B cell (primary cell): ENCODE measurements at regions not wholly inside any gene's neighbourhood (a gene's known extent, or its start where the extent isn't known, plus 50 kb on each side); places are given as distances from the start of the nearest gene placed in this dataset.

Source experiments
- CTCF ChIP-seq: fragments of 200-600 bp; IDR thresholded peaks from one replicate; pipeline ENCODE4 v1.8.0; 2022; ENCODE audit warnings: antibody characterized with exemption, mild to moderate bottlenecking
- EZH2 ChIP-seq: IDR thresholded peaks from 2 replicates; pipeline ENCODE4 v1.6.1; 2012; ENCODE audit warnings: borderline replicate concordance, low read depth, mild to moderate bottlenecking, moderate library complexity, low read length; ENCODE audit not compliant: insufficient read depth, poor library complexity, severe bottlenecking

- TF ChIP-seq EZH2 (no peak), CTCF (no peak)
Measured at GRCh38 chrX:120725874-120726273, 96.0 kb upstream of the C1GALT1C1 start.
